IMR-90 (cell line): ENCODE measurements at regions not wholly inside any gene's neighbourhood (a gene's known extent, or its start where the extent isn't known, plus 50 kb on each side); places are given as distances from the start of the nearest gene placed in this dataset.

Experiments
- ATAC-seq: fragments of 200-7000 bp; cut with Tn5 transposase; 2 replicates; pipeline ENCODE4 v1.9.1; 2020; ENCODE audit warnings: low read depth, mild to moderate bottlenecking, moderate library complexity
- BruUV-seq: library from RNA; stranded (reverse); fragments of 400-500 nt; replicated peaks from 2 replicates; lab custom pipeline; 2021; lab: Mats Ljungman, UMichigan
- CTCF ChIA-PET: fragments of 300-600 bp; formaldehyde crosslinking; extraction: SDS; loops from one replicate; lab custom pipeline; 2021; ENCODE audit warnings: antibody characterized with exemption; lab: Yijun Ruan, JAX
- POLR2A ChIA-PET: fragments of 300-600 bp; sonication (Branson Sonifier 250); formaldehyde crosslinking; loops from one replicate; lab custom pipeline; 2022; ENCODE audit warnings: antibody characterized with exemption; ENCODE audit not compliant: unreplicated experiment; lab: Charles Lee
- DNase-seq: peaks from one replicate; pipeline ENCODE4 v3.0.0; 2013
- H2AFZ ChIP-seq: replicated peaks from 2 replicates; pipeline ENCODE3; 2013; ENCODE audit warnings: low read length, mild to moderate bottlenecking; ENCODE audit not compliant: poor library complexity
- H2AK5ac ChIP-seq: 2 replicates; pipeline ENCODE4 v1.6.1; 2013; ENCODE audit warnings: low read depth, low read length, inconsistent platforms
- H2AK9ac ChIP-seq: replicated peaks from 2 replicates; pipeline ENCODE3; 2013; ENCODE audit warnings: mild to moderate bottlenecking, low read depth, low read length, moderate library complexity; ENCODE audit not compliant: poor library complexity
- H2BK120ac ChIP-seq: 2 replicates; pipeline ENCODE4 v1.6.1; 2013; ENCODE audit warnings: low read depth, low read length, inconsistent platforms
- H2BK15ac ChIP-seq: 3 replicates; pipeline ENCODE4 v1.6.1; 2013; ENCODE audit warnings: low read depth, low read length, inconsistent platforms
- H2BK20ac ChIP-seq: 2 replicates; pipeline ENCODE4 v1.6.1; 2013; ENCODE audit warnings: low read depth, mild to moderate bottlenecking, inconsistent platforms, low read length, moderate library complexity
- H2BK5ac ChIP-seq: 2 replicates; pipeline ENCODE4 v1.6.1; 2013; ENCODE audit warnings: mild to moderate bottlenecking, low read depth, low read length, inconsistent platforms; ENCODE audit not compliant: poor library complexity, severe bottlenecking
- H3K14ac ChIP-seq: replicated peaks from 2 replicates; pipeline ENCODE4 v1.6.1; 2013; ENCODE audit warnings: low read depth, low read length, inconsistent platforms
- H3K18ac ChIP-seq: 2 replicates; pipeline ENCODE4 v1.6.1; 2013; ENCODE audit warnings: low read depth, low read length, control low read depth
- H3K23ac ChIP-seq: 2 replicates; pipeline ENCODE4 v1.6.1; 2013; ENCODE audit warnings: low read depth, low read length, inconsistent platforms
- H3K27ac ChIP-seq: 2 replicates; pipeline ENCODE4 v1.5.1; 2013; ENCODE audit warnings: mild to moderate bottlenecking, control low read depth, low read length; ENCODE audit not compliant: insufficient read depth
- H3K27me3 ChIP-seq: 2 replicates; pipeline ENCODE4 v1.6.1; 2013; ENCODE audit warnings: low read length; ENCODE audit not compliant: control insufficient read depth, insufficient read depth
- H3K36me3 ChIP-seq: 2 replicates; pipeline ENCODE4 v1.6.1; 2013; ENCODE audit warnings: low read length, mixed read lengths; ENCODE audit not compliant: control insufficient read depth, insufficient read depth
- H3K4ac ChIP-seq: 2 replicates; pipeline ENCODE4 v1.6.1; 2013; ENCODE audit warnings: low read depth, low read length, inconsistent platforms
- H3K4me1 ChIP-seq: 2 replicates; pipeline ENCODE4 v1.6.1; 2013; ENCODE audit warnings: low read length, mixed read lengths; ENCODE audit not compliant: control insufficient read depth, insufficient read depth
- H3K4me2 ChIP-seq: 2 replicates; pipeline ENCODE4 v1.6.1; 2013; ENCODE audit warnings: low read depth, mild to moderate bottlenecking, control low read depth, low read length, moderate library complexity
- H3K4me3 ChIP-seq: 2 replicates; pipeline ENCODE4 v1.5.1; 2013; ENCODE audit warnings: low read depth, mild to moderate bottlenecking, control low read depth, low read length, moderate library complexity; ENCODE audit not compliant: insufficient read depth
- H3K56ac ChIP-seq: 2 replicates; pipeline ENCODE4 v1.6.1; 2013; ENCODE audit warnings: low read length, inconsistent platforms; ENCODE audit not compliant: insufficient read depth; ENCODE audit errors: extremely low read depth
- H3K79me1 ChIP-seq, 2 experiments: 2 replicates each; pipeline ENCODE4 v1.6.1; 2013; ENCODE audit warnings: low read length in 2 of 2, inconsistent platforms in 1 of 2, low read depth in 1 of 2
- H3K9ac ChIP-seq: 2 replicates; pipeline ENCODE4 v1.6.1; 2013; ENCODE audit warnings: low read depth, low read length, control low read depth
- H3K9me1 ChIP-seq: 2 replicates; pipeline ENCODE4 v1.6.1; 2013; ENCODE audit warnings: low read length, inconsistent platforms; ENCODE audit not compliant: insufficient read depth
- H3K9me3 ChIP-seq: 2 replicates; pipeline ENCODE4 v1.6.1; 2013; ENCODE audit warnings: low read length; ENCODE audit not compliant: control insufficient read depth, insufficient read depth
- H4K20me1 ChIP-seq: 2 replicates; pipeline ENCODE4 v1.6.1; 2013; ENCODE audit warnings: low read length, inconsistent platforms; ENCODE audit not compliant: insufficient read depth
- H4K5ac ChIP-seq: 2 replicates; pipeline ENCODE4 v1.6.1; 2013; ENCODE audit warnings: mild to moderate bottlenecking, low read depth, low read length, control low read depth
- H4K8ac ChIP-seq, 2 experiments: 2 replicates each; pipeline ENCODE4 v1.6.1; 2013; ENCODE audit warnings: low read depth in 2 of 2, low read length in 2 of 2, control low read depth in 1 of 2, inconsistent platforms in 1 of 2
- H4K91ac ChIP-seq: 2 replicates; pipeline ENCODE4 v1.6.1; 2013; ENCODE audit warnings: low read depth, low read length, inconsistent platforms; ENCODE audit not compliant: insufficient read depth
- BHLHE40 ChIP-seq: fragments of 150-350 bp; IDR thresholded peaks from 2 replicates; pipeline ENCODE4 v1.6.1; 2016; ENCODE audit warnings: mild to moderate bottlenecking, low read depth, low read length
- CEBPB ChIP-seq: IDR thresholded peaks from 2 replicates; pipeline ENCODE4 v1.6.1; 2012; ENCODE audit warnings: low read depth, low read length, improper control_type of control experiment
- CHD1 ChIP-seq: IDR thresholded peaks from 2 replicates; pipeline ENCODE4 v1.6.1; 2012; ENCODE audit warnings: low read depth, low read length, improper control_type of control experiment
- FOS ChIP-seq: fragments of 150-350 bp; IDR thresholded peaks from 2 replicates; pipeline ENCODE4 v1.6.1; 2016; ENCODE audit warnings: low read depth, low read length
- MAFK ChIP-seq: IDR thresholded peaks from 2 replicates; pipeline ENCODE4 v1.6.1; 2012; ENCODE audit warnings: low read depth, low read length, improper control_type of control experiment
- MAZ ChIP-seq: IDR thresholded peaks from 2 replicates; pipeline ENCODE4 v1.6.1; 2012; ENCODE audit warnings: low read depth, mild to moderate bottlenecking, low read length, improper control_type of control experiment, moderate library complexity, borderline replicate concordance
- MXI1 ChIP-seq: IDR thresholded peaks from 2 replicates; pipeline ENCODE4 v1.6.1; 2012; ENCODE audit warnings: low read depth, mild to moderate bottlenecking, low read length, moderate library complexity, borderline replicate concordance
- NFE2L2 ChIP-seq: fragments of 150-350 bp; IDR thresholded peaks from 2 replicates; pipeline ENCODE4 v1.6.1; 2016; ENCODE audit warnings: low read depth, mild to moderate bottlenecking, low read length
- POLR2A ChIP-seq: IDR thresholded peaks from 2 replicates; pipeline ENCODE4 v1.6.1; 2012; ENCODE audit warnings: mild to moderate bottlenecking, low read depth, low read length
- RAD21 ChIP-seq: IDR thresholded peaks from 2 replicates; pipeline ENCODE4 v1.6.1; 2012; ENCODE audit warnings: low read length, improper control_type of control experiment
- RCOR1 ChIP-seq: IDR thresholded peaks from 2 replicates; pipeline ENCODE4 v1.6.1; 2012; ENCODE audit warnings: mild to moderate bottlenecking, low read length, improper control_type of control experiment; ENCODE audit not compliant: insufficient replicate concordance
- RFX5 ChIP-seq: IDR thresholded peaks from 2 replicates; pipeline ENCODE4 v1.8.0; 2012; ENCODE audit warnings: low read depth, mild to moderate bottlenecking, low read length, moderate library complexity
- SMC3 ChIP-seq: fragments of 150-350 bp; IDR thresholded peaks from 2 replicates; pipeline ENCODE4 v1.6.1; 2016; ENCODE audit warnings: low read depth, mild to moderate bottlenecking, antibody characterized with exemption, low read length, moderate library complexity
- WGBS, 2 experiments: methylation state at CpG; one replicate each; pipeline versions ENCODE4 v1.1.5 to v1.1.7; 2013; ENCODE audit warnings: missing lambda C conversion rate in 2 of 2; ENCODE audit not compliant: insufficient read length in 1 of 2; ENCODE audit errors: extremely low coverage in 2 of 2; 5-methylcytosine and 5-hydroxymethylcytosine counted together
- dilution Hi-C: fragments of 300-500 bp; cut with HindIII; formaldehyde crosslinking; loops from one replicate; pipeline ENCODE4 v1.14.3; 2018; ENCODE audit warnings: low sequenced_read_pairs; ENCODE audit not compliant: unreplicated experiment
- in situ Hi-C: fragments of 300-500 bp; cut with MboI; formaldehyde crosslinking; loops from 3 replicates; pipeline ENCODE4 v1.14.3; 2019; ENCODE audit warnings: low sequenced_read_pairs, inconsistent platforms, mixed read lengths
- intact Hi-C: fragments of 100-400 bp; cut with micrococcal nuclease; formaldehyde crosslinking; loops from 2 replicates; pipeline ENCODE4 v1.10.0; 2022
- TF ChIP-seq, protein P1 (sequence below): fragments of 150-350 bp; IDR thresholded peaks from 2 replicates; pipeline ENCODE4 v1.6.1; 2017; ENCODE audit warnings: mild to moderate bottlenecking, antibody characterized with exemption, low read length, low read depth
- TF ChIP-seq, protein P2 (sequence below): fragments of 150-350 bp; IDR thresholded peaks from 2 replicates; pipeline ENCODE4 v1.6.1; 2016; ENCODE audit warnings: low read depth, mild to moderate bottlenecking, low read length, moderate library complexity, borderline replicate concordance
- TF ChIP-seq, protein P3 (sequence below): conservative IDR thresholded peaks from 2 replicates; pipeline ENCODE4 v1.5.1; 2012; ENCODE audit warnings: mild to moderate bottlenecking, low read depth, low read length, improper control_type of control experiment

DNA sequence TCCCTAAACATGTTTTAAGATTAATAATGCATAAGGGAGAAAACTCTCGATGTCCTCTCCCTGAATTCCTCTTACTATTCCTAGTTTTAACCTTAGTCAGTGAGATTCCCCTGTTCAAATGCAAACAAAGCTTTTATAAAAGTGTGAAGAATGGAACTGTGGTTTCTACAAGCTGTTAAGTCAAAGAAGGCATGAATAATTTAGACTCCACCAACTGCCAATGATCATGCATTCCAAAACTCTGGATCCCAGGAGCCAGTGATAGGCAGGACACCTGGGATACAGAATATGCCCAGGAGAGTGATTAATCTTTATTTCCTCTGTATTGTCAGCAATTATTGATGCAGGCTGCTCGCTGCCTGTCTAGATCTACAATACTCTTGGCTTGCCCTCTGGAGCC is 190.3 kb upstream of the ATF7IP start:
- no peaks in the 10 kb centered on the region for H3K27me3 ChIP-seq
- H3K4me1 ChIP-seq, result no peaks in the 10 kb centered on the region
- H3K9me1 ChIP-seq, result no peaks in the 10 kb centered on the region
- ATAC-seq, result no peak
- H3K36me3 ChIP-seq, result no peaks in the 10 kb centered on the region
- no peak for DNase-seq
- no peak overlapping the region for H4K5ac ChIP-seq
- H2BK15ac ChIP-seq, result no peak overlapping the region
- H2BK20ac ChIP-seq, result no peak overlapping the region
- dilution Hi-C loops, result no loop called here
- no peak overlapping the region for H3K18ac ChIP-seq
- ChIA-PET CTCF (no interaction called here), POLR2A (no interaction called here)
- H2BK5ac ChIP-seq, result no peak overlapping the region
- H3K23ac ChIP-seq, result no peak overlapping the region
- no peaks in the 10 kb centered on the region for H3K9me3 ChIP-seq
- no peak overlapping the region for H2AK5ac ChIP-seq
- H3K4me3 ChIP-seq, result no peak overlapping the region
- H3K4me2 ChIP-seq, result no peak overlapping the region
- no TSS peak for BruUV-seq
- in situ Hi-C loops, result no loop called here
- H2AK9ac ChIP-seq, result no peak overlapping the region
- WGBS, 2 experiments, result no CpG with 5 or more reads among the region's 2 CpGs
- no peak overlapping the region for H4K91ac ChIP-seq
- no peak overlapping the region for H3K4ac ChIP-seq
- H4K20me1 ChIP-seq, result no peaks in the 10 kb centered on the region
- no peaks in the 10 kb centered on the region for H3K79me1 ChIP-seq
- no peak for TF ChIP-seq SMC3
- no peak for TF ChIP-seq RAD21
- no peak for TF ChIP-seq BHLHE40
- TF ChIP-seq MXI1, result no peak
- TF ChIP-seq RFX5, result no peak
- TF ChIP-seq POLR2A, result no peak
- no peak for TF ChIP-seq CHD1
- TF ChIP-seq NFE2L2, result no peak
- TF ChIP-seq, protein P1, sequence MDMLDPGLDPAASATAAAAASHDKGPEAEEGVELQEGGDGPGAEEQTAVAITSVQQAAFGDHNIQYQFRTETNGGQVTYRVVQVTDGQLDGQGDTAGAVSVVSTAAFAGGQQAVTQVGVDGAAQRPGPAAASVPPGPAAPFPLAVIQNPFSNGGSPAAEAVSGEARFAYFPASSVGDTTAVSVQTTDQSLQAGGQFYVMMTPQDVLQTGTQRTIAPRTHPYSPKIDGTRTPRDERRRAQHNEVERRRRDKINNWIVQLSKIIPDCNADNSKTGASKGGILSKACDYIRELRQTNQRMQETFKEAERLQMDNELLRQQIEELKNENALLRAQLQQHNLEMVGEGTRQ, result no peak
- TF ChIP-seq, protein P2, sequence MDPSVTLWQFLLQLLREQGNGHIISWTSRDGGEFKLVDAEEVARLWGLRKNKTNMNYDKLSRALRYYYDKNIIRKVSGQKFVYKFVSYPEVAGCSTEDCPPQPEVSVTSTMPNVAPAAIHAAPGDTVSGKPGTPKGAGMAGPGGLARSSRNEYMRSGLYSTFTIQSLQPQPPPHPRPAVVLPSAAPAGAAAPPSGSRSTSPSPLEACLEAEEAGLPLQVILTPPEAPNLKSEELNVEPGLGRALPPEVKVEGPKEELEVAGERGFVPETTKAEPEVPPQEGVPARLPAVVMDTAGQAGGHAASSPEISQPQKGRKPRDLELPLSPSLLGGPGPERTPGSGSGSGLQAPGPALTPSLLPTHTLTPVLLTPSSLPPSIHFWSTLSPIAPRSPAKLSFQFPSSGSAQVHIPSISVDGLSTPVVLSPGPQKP, result no peak
- no peak for TF ChIP-seq RCOR1
- no peak for TF ChIP-seq FOS
- TF ChIP-seq, protein P3, sequence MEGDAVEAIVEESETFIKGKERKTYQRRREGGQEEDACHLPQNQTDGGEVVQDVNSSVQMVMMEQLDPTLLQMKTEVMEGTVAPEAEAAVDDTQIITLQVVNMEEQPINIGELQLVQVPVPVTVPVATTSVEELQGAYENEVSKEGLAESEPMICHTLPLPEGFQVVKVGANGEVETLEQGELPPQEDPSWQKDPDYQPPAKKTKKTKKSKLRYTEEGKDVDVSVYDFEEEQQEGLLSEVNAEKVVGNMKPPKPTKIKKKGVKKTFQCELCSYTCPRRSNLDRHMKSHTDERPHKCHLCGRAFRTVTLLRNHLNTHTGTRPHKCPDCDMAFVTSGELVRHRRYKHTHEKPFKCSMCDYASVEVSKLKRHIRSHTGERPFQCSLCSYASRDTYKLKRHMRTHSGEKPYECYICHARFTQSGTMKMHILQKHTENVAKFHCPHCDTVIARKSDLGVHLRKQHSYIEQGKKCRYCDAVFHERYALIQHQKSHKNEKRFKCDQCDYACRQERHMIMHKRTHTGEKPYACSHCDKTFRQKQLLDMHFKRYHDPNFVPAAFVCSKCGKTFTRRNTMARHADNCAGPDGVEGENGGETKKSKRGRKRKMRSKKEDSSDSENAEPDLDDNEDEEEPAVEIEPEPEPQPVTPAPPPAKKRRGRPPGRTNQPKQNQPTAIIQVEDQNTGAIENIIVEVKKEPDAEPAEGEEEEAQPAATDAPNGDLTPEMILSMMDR, result no peak
- TF ChIP-seq MAZ, result no peak
- TF ChIP-seq CEBPB, result no peak
- no peak for TF ChIP-seq MAFK
- no peak overlapping the region for H4K8ac ChIP-seq
- H2BK120ac ChIP-seq, result no peak overlapping the region
- no peak overlapping the region for H3K14ac ChIP-seq
- H3K56ac ChIP-seq, result no peak overlapping the region
- H2AFZ ChIP-seq, result no peak overlapping the region
- H3K9ac ChIP-seq, result no peak overlapping the region
- no peak overlapping the region for H3K27ac ChIP-seq
- intact Hi-C loops, result no loop called here
